T47D (cell line): ENCODE measurements at regions not wholly inside any gene's neighbourhood (a gene's known extent, or its start where the extent isn't known, plus 50 kb on each side); places are given as distances from the start of the nearest gene placed in this dataset.
A peak's percentile ranks its signal among the peaks of the same experiment; 100 is the strongest.
"Not testable (repeated sequence)": the region's sequence is repeated elsewhere in the genome, so short reads cannot be mapped to it uniquely, and the experiment has no call there.

Source experiments
- DNase-seq, 2 experiments: peaks; one replicate each; pipeline versions ENCODE4 v3.0.0 to v3.0.0-alpha.2; 2011 to 2012; ENCODE audit warnings: low read depth in 1 of 2, low spot score in 1 of 2
- JUND ChIP-seq: IDR thresholded peaks from 2 replicates; pipeline ENCODE4 v1.6.1; 2012; ENCODE audit warnings: low read depth
- in situ Hi-C: cut with HindIII; loops from 2 replicates; pipeline ENCODE4 v1.10.0; 2016; ENCODE audit warnings: low sequenced_read_pairs, low pct_unique_long_range_greater_than_20kb

GRCh38 chr15:77836906-77837648, 204.4 kb upstream of the LINGO1 start:
- in situ Hi-C loops, result no loop called here
- no peak for DNase-seq
- TF ChIP-seq JUND, result no peak

GRCh38 chr15:77836121-77836692, 203.5 kb upstream of the LINGO1 start:
- DNase-seq, result peak; percentile 50 to 66
- in situ Hi-C loops, result no loop called here
- no peak for TF ChIP-seq JUND

GRCh38 chr15:77834276-77834990, 201.7 kb upstream of the LINGO1 start:
- no peak for TF ChIP-seq JUND
- DNase-seq, result no peak
- in situ Hi-C loops, result no loop called here

- peak in 1 of 2 experiments; percentile 69 for DNase-seq
- no peak for TF ChIP-seq JUND
- in situ Hi-C loops, result no loop called here
Measured at GRCh38 chr15:77832874-77833273, 200.2 kb upstream of the LINGO1 start.

GRCh38 chr15:77831986-77832385, 199.3 kb upstream of the LINGO1 start:
- in situ Hi-C loops, result no loop called here
- TF ChIP-seq JUND, result no peak
- DNase-seq, result no peak

- TF ChIP-seq JUND, result no peak
- in situ Hi-C loops, result no loop called here
- DNase-seq, result no peak
Measured at GRCh38 chr15:77830051-77830468, 197.3 kb upstream of the LINGO1 start.

GRCh38 chr15:77829331-77829730, 196.6 kb upstream of the LINGO1 start:
- in situ Hi-C loops, DNase-seq: not testable (repeated sequence)

DNA sequence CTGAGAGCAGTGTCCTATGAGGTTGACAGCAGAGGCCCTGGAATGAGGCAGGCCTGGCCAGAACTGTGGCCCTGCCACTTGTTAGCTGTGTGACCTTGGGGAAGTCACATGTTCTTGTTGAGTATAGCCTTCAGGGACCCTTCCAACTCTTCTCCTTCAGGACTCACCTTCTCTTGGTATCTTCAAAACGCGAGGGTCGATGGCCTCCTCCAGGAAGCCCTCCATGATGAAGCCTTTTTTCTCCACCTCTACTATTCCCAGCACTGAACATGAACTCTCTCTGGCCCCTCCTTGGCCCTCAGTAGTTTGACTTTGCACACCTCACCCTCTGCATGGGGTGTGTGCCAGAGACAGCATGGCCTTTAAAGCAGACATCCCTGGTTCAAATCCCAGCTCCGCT, 195.1 kb upstream of the LINGO1 start:
- no peak for TF ChIP-seq JUND
- in situ Hi-C loops, result no loop called here
- no peak for DNase-seq

- no peak for DNase-seq
- TF ChIP-seq JUND, result no peak
- in situ Hi-C loops, result no loop called here
Measured at GRCh38 chr15:77826006-77826695, 193.4 kb upstream of the LINGO1 start.

- no peak for DNase-seq
- TF ChIP-seq JUND, result no peak
- in situ Hi-C loops, result no loop called here
Measured at GRCh38 chr15:77825546-77825945, 192.8 kb upstream of the LINGO1 start.

DNA sequence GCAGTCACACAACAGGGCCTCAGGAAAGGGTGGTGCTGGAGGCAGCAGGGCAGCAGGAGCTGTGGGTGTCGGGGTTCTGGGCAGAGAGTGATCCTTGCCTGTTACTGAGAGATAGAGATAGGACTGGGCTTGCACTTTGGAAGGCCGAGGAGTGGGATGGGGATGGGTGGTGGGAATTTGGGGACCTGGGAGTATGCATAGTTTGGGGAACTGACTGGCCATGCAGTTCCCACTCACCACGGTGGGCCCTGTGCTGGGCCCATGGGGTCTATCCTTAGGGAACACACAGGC, 192.5 kb upstream of the LINGO1 start:
- no peak for DNase-seq
- no peak for TF ChIP-seq JUND
- in situ Hi-C loops, result no loop called here

- no peak for DNase-seq
- in situ Hi-C loops, result no loop called here
- TF ChIP-seq JUND, result no peak
Measured at GRCh38 chr15:77824361-77825251, 191.9 kb upstream of the LINGO1 start.
